ENCODE measurements at regions not wholly inside any gene's neighbourhood (a gene's known extent, or its start where the extent isn't known, plus 50 kb on each side); places are given as distances from the start of the nearest gene placed in this dataset.

- TF ChIP-seq POLR2AphosphoS5 (IDR thresholded peaks at IDR 0.05; ENCODE audit: insufficient read depth in 1 of 2, low read depth in 1 of 2) (no peak), POLR2A (IDR thresholded peaks at IDR 0.05) (no peak)
Measured at GRCh38 chr12:25692115-25693035, 139.3 kb upstream of the LMNTD1 start.
